Inflammatory macrophage treated with lipopolysaccharide for 4 hours (primary cell): ENCODE measurements at regions not wholly inside any gene's neighbourhood (a gene's known extent, or its start where the extent isn't known, plus 50 kb on each side); places are given as distances from the start of the nearest gene placed in this dataset.

Experiments used
- DNase-seq: peaks from one replicate; pipeline ENCODE4 v3.0.0-alpha.2; 2020

DNA sequence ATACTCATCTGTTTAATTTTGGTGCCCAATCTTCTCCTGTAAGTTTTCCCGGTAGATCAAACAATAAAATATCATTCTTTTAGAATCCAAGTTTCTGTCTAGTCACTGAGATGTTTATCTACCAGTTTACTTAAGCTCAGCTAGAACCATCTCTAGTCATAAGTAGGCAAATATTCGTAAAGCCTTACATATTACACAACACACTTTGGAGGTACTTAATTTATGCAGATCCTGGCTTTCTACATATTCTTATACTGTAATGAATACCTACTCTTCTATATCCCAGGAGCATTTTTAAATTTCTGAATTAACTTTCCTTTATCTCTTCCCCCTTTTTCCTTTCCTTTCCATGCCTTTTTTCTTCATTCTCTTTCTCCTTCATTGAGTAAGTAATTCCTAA, 185.9 kb upstream of the ZBTB20 start:
- no peak for DNase-seq

DNA sequence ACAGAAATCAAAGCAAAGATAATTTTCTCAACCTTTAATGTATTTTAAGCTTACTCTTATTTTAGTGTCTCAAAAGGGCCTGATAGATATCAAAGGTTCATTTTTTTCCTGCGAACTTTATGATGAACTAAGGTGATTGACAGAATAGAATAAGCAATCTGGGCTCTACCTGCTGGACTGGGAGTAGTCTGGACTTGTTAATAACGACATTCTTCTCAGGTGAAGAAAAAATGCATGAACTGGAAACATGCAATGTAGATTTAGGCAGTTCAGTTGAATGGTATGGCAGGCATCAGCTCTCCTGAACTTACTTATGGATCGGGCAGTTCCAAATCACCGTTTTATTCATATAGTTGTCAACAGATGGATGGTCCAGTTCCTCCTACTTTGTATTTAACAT, 189.7 kb upstream of the ZBTB20 start:
- DNase-seq: no peak

DNA sequence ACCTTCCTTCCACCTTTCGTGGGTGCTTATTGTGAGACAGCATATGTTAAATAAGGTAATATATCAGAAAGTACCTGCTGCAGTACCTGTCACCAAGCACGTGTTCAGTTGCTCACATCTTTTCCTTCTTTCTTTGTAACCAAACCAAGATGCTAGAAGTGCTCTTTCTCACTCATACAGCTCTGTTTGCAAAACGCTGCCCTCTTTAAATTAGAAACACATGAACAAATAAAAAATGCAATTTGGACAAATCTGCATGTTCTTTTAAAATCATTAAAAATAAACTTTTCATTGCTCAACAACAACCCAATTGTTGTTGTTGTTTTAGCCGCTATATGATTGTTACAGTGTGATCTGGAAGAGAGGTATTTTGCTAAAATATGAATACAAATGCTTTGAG, 193.5 kb upstream of the ZBTB20 start:
- DNase-seq: no peak

DNA sequence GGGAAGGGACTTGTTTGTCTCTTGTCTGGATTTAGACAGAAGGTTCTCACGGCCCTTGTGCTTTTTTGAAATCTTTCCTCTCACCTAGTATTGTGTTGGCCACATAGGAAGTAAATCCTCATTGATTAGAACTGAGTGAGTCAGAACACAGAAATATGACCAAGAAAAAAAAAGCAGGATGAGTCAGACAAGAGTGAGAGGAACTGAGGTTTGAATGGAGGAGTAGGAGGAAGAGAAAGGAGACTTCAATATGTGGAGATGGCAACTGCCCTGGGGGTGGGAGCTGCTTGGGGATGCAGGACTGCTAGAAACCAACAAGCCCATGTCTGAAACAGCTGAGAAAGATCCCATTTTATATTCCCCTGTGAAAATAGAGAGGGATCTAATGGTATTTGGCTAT, 194.1 kb upstream of the ZBTB20 start:
- peak; percentile 4 for DNase-seq

DNA sequence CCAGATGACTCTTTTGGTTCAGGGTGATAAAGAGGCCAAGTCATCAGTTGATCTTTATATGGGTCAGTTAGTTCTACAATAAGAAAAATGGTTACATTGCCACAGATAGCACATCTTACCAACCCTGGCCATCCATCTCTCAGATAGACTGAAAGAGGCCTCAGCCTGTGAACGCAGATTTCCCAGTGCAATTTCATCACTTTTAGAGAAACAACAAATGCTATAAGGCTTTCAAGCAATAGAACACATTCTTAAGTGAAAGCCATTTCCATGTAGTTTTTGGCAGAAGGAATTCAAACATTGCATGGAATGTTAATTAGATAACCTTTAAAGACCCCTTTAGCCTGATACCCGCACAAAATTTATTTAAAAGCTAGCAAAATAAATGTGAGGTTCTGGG, 200.6 kb upstream of the ZBTB20 start:
- DNase-seq: no peak

DNA sequence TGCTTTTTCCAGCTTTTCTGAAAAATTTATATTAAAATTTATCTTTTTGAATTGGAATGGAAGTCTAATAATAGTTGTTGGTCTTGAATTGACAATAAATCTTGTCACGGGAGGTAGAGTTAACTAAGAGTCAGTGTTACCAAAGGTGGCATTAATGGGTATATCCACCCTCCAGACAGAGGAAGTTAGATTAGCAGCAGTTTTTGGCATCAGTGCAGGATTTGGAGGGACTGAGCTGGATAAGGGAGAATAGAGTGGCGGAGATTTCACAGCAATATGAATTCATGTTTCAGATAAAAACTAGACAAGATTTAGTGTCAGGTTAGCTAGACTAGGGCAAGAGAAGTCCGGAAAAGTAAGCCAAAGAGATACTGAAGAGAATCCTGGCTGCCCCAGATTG, 201.3 kb upstream of the ZBTB20 start:
- DNase-seq: no peak

DNA sequence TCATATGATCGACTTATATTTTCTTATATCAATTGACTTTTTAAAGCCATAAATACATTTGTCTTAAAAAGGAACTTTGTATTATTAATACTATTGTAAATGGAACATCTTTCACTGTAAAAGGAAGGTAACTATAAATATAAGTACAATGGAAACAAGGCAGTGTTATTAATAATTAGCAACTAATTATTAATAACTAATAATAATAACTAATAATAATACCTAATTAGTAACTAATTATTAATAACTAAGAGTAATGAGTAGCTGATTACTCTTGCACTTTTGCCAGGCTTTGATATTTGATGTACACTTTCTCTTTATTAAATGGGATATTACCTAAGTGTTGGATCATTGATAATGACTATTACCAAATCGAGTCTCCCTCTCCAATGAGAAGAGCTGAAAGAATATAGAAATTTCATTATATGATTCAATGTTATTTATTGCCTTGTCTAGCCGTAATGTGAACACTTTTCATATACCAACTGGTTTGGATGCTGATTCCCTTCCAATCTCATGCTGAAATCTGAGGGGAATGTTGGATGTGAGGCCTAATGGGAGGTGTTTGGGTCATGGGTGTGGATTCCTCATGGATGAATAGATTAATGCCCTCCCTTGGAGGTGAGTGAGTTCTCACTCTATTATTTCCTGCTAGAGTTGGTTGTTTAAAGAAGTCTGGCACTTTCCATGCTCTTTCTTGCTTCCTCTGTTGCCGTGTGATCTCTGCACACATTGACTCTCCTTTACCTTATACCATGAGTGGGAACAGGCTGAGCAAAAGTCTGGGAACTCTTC, 202.1 kb upstream of the ZBTB20 start:
- DNase-seq: no peak

DNA sequence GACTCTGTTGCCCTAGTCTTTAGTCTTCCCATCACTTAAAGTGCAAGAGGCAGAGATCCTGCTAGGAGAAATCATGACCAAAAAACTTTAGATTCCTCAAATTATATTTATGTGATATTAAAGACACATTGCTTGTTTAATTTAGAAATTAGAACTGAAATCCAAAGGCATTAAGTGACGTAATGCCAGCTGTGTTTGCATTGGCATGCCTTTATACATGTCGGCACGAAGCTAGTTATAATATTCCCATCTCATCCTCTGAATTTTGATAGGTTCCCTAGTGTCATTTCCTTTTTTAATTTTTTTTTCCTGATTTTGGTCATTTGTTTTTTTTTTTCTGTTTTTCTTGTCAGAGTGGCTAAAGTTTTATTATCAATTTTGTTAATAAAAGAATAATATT, 203.5 kb upstream of the ZBTB20 start:
- no peak for DNase-seq

DNA sequence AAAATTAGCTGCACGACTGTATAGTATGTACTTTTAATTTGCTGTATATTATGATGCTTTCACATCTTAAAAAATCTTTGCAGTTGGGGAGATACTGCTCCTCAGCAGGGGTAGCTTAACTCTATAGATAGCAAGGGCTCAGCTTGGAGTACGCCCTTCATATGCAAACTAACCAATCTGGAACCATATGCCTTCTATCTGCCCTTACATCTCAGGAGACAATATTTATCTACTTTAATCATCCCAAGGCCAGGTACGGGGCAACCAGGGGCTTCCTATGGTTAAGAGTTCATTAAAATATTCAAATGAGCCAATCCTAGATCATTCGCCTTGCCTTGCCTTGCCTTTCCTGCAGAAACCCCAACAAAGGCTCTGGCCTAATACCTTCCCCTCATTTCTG, 204.1 kb upstream of the ZBTB20 start:
- no peak for DNase-seq

DNA sequence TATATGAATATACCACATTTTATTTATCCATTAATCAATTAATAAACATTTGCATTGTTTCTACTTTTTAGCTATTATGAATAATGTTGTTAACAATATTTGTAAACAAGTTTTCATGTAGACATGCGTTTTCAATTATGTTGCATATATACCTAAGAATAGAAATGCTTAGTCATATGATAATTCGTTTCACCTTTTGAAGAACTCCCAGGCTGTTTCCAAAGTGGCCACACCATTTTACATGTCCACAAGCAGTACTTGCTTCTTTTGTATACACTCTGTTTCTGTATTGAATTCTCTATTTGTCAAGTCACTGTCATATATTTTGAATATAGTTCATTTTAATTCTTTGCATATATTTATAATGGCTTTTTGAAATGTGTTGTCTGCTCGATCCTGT, 206.9 kb upstream of the ZBTB20 start:
- DNase-seq: no peak

DNA sequence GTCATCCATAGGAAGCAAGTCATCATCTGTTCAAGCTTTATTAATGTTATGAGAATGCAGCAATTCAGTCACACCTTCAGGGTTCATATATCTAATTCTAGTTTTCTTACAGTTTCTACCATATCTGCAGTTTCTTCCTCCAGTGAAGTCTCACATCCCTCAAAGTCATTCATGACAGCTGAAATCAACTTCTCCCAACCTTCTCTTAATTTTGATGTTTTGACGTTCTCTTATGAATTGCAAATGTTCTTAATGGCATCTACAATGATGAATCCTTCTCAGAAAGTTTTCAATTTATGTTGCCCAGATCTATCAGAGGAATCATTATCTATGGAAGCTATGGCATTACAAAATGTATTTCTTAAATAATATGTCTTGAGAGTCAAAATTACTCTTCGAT, 210.4 kb upstream of the ZBTB20 start:
- no peak for DNase-seq

DNA sequence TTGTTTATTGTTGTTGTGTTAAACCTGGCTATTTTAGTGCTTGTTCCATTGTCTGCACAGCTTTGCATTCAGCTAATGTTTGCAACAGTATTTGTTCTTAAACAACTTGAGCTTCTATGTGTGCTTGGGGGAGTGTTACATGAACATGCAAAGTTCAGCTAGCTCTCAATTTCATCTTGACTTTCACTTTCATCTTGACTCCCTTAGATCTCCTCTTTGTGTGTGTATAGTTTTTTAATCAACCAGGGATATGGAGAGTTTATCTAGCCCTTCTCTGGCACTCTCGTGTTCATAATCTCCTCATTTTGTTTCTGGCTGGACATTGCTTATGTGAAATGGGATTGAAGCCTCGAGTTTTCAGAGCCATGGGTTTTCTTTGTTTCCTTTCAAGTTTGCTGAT, 212.4 kb upstream of the ZBTB20 start:
- DNase-seq: no peak

DNA sequence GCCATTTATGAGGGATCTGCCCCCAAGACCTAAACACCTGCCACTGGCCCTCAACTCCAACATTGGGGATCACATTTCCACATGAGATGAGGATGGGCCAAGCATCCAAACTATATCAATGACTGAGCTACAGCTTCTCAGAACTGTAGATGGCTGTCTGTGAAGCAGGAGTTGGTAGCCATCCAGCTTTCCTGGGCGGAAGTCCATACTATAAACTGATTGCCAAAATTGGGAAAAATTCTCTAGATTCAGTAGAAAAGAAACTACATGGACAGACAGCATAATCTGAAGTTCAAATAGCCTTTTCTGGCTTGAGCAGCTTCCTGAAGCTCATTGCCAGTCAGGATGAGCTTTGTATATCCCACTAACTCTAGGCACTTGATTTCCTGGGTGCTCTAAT, 214.7 kb upstream of the ZBTB20 start:
- no peak for DNase-seq

DNA sequence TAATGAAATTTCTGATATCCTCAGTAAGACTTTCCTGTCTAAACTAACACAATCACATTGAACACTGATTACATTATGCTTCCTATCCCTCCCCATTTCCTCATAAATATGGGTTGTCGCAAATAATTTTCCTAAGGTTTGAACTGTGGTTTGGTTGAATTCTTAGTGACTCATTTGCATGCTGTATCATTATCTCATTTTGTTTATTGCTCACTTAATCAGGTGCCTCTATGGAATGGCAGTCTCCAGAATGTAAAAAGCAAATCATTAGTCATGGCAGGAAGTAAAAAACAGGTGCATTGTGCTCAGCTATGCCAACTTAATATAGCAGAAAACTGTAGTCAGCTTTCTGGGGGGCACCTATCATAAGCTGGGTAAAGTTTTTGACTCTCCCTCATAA, 216.0 kb upstream of the ZBTB20 start:
- DNase-seq: no peak

DNA sequence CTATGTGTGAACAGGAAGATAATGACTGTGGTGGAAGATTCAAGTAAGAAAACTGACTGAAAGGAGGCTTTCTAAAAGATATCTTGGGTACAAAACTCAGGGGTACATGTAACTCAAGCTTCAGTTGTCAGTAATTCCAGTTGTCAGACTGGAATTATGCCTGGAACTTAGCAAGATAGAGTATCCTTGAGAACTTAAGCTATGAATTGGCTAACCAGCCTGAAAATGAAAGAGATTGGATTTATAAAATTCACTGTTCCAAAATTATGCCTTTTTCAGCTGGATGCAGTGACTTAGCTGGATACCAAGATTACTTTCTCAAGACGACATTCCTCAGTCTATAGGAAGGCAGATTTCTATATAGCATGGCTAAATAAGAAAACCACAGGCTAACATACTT, 221.9 kb upstream of the ZBTB20 start:
- DNase-seq: no peak

DNA sequence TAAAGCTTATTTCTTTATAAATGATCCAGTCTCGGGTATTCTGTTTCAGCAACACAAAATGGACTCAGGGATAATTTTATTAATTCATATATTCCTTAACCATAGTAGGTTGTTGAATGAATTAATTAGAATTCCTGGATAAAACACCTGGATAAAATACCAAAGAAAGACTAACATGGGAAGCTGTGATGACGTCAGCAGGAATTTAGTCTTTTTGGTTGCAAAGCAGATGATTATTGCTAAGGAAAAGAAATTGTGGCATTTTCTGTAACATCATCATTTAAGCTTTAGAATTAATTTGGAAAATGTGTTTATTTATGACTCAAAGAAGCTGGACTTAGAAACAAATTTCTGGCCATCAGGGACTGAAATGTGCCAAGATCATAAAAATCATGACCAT, 228.3 kb upstream of the ZBTB20 start:
- no peak for DNase-seq

DNA sequence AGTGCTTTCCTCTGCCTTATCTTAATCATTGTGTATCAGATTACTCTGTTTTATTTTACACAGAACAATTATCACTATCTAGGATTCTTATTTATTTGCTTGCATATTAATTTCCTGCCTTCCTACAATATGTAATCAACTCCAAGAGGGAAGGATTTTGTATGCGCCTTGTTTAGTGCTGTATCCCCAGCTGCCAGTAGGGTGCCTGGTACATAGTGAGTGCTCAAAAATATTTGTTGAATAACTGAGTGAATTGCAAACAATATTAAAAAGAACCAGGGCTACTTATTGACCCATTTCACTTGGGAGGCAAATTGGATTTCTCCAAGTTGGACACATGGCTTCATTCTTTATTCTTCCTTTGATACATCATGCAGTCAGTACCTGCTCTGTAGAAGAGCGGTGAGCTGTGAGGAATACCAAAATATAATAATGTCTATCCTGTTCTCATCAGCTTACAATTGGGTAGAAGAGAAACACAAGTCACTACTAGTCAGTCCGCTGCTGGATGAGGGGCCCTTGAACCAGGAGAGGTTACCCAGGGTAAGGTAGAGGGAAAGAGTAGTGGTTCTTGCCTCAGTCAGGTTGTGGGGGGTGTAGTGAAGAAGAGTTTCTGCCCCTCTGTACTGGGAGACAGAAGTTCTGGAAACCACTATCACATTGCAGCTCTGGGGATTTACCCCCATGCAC, 233.9 kb upstream of the ZBTB20 start:
- DNase-seq: no peak

DNA sequence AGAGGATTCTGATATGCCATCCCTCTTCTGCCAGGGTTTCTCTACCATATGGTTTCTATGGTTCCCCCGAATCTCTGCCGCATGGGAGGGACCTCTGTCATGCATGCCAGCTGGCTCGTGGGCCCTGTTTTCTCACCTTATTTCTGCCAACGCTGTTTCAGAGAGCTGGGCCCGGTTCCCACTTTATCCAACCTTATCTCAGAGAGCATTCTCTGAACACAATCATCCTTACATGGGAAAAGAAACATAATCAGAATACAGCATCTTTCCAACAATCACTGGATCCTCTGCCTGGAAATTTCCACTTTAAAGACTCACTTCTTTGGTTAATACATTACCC, 234.5 kb upstream of the ZBTB20 start:
- no peak for DNase-seq

DNA sequence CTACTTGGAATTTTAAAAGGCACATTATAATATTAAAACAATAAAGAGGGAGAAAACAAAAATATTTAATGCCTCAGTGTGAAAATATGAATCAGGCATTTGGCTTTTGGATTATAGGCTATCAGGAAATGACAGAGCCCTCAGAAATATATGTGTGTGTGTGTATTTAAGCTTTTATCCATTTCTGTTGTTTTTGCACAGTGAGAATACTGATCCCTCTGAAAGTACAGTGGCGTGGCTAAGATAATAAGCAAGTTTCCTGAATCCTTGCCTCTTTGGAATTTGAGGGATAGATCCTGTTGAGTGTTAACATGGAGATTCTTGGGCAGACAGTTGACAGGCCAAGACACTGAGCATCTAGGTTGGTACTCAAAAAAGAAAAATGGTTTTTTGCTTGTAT, 234.8 kb upstream of the ZBTB20 start:
- no peak for DNase-seq

DNA sequence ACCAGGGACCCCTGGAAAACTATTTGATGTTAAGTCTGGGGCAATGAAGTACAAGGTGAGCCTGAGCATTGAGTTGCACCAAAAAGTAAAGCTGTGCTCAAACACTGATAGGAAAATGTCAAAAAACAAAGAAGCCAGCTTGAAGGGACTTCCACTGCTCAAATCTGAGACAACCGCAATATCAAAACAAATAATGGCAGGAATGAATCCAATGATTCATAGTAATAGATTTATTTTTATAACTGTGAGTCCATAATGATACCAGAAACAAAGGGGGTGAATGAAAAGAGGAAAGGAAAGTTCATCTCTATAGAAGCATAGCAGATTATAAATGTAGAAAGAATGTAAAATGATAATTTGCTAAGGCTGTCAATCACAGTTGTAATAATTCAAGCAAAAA, 237.3 kb upstream of the ZBTB20 start:
- DNase-seq: no peak

DNA sequence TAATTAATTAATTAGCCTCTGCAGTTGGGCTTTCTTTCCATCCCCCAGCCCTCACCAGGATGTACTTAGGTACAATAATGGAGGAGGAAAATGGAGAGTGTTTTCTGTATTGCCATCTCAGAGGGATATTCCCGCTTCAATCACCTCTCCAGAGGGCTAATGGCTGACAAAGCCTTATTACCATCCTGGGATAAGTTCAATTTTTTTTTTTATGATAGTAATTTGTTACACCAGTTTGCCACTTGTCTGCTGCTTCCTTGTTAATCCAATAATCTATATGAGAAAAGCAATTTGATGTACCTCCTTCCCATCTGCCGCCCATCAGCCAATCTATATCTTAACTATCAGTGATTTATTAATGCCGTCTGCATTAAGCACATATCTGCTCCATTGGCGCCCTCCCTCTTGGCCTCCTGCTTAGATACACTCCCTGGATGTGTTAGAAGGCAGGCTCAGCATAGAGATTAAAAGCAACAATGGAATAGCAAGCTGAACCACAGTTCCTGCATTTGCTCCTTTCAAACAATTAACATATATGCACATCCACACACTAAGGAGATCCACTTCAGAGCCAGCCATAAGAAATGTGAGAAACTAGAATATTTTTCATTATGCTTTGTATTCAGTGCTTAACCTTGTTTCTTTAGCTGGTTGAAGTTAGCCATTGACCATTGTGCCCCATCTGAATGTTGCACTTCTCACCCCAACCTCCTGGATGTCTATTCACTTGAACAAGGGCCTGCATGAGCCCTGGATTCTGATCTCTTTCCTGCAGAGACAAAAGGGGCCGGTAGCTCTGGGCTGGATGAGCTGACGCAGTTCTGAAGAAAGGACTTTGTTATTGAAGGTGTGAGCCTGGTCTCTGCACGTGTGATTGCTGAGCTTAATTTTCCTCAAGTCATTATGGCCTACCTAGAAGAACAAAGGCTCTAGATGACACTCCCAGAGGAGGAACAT, 237.3 kb upstream of the GAP43 start:
- no peak for DNase-seq

DNA sequence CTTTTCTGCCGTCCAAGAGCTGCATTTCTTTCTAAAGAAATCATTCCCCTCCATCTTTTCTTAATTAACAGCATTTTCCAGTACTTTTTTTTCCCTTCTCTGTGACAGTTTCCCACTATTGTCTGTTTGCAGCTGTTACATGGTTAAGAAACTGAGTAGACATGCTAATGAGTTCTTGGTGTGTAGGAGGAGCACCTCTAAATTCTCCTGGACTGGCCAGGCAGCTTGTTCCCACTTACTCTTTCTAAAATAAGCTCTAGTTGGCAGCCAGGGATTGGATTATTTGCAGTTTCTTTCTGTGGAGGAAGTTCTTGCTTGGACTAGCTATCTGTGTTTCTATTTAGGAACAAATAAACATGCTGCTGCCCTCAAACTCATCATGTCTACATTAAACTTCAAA, 235.1 kb upstream of the GAP43 start:
- no peak for DNase-seq

DNA sequence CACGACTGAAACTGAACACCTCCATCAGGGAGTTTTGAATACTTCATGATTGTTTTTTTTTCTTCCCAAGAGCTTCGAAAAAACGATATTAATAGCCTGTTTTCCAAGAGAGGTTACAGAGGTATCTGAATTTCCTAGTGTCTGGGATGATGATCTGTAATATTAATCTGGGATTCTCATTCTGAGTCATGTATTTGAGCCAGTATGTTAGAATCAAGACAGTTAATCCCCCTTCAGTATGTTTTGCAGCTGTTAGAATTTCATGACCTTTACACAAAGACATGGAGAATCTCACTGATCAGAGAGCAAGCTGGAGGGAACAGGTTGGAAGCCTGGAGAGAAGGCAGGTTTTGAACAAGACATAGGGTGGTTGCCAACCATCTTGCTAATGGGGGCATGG, 234.5 kb upstream of the GAP43 start:
- no peak for DNase-seq

DNA sequence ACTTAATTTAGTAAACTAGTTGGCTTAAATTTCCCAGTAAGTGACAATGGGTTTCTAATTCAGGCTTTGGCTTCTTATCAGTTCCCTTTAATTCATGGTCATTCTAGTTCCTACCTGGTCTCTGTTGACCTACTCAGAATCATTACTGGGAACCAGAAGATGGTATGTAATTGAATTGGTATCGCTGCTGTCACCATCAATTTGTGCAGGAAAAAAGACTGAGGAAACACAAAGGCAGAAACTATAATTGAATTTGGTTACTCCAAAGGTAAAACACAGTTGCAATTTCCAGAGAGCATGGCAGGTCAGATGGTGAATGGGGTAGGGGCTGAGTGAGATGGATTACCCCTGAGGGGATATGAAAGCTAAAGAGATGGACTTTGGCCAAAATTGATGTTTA, 226.5 kb upstream of the GAP43 start:
- DNase-seq: no peak
